NB4 (cell line): ENCODE measurements at regions not wholly inside any gene's neighbourhood (a gene's known extent, or its start where the extent isn't known, plus 50 kb on each side); places are given as distances from the start of the nearest gene placed in this dataset.

ENCODE experiments used
- CTCF ChIP-seq: IDR thresholded peaks from one replicate; pipeline ENCODE4 v1.5.1; 2012; ENCODE audit warnings: low read depth, low read length
- MYC ChIP-seq: IDR thresholded peaks from 2 replicates; pipeline ENCODE4 v1.6.1; 2011; ENCODE audit warnings: low read depth, low read length
- POLR2A ChIP-seq: IDR thresholded peaks from 2 replicates; pipeline ENCODE4 v1.6.1; 2011; ENCODE audit warnings: mild to moderate bottlenecking; ENCODE audit not compliant: insufficient read length; ENCODE audit errors: extremely low read depth
- TF ChIP-seq, protein P1 (sequence below): IDR thresholded peaks from 2 replicates; pipeline ENCODE4 v1.6.1; 2011; ENCODE audit warnings: low read depth, low read length

GRCh38 chr9:129484352-129485000, 136.4 kb downstream of the C9orf50 start:
- TF ChIP-seq CTCF (no peak), POLR2A (no peak), MYC (no peak)
- TF ChIP-seq, protein P1, sequence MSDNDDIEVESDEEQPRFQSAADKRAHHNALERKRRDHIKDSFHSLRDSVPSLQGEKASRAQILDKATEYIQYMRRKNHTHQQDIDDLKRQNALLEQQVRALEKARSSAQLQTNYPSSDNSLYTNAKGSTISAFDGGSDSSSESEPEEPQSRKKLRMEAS, result no peak
